ENCODE measurements at regions not wholly inside any gene's neighbourhood (a gene's known extent, or its start where the extent isn't known, plus 50 kb on each side); places are given as distances from the start of the nearest gene placed in this dataset.

GRCh38 chr2:239905884-239906654 is 119.1 kb downstream of the NDUFA10 start:
- no peak for DNase-seq

GRCh38 chr2:239905306-239905705 is 119.8 kb downstream of the NDUFA10 start:
- DNase-seq, result no peak

- no peak for DNase-seq
These were observed 120.6 kb downstream of the NDUFA10 start for GRCh38 chr2:239904496-239904895.

GRCh38 chr2:239903803-239904202 is 121.3 kb downstream of the NDUFA10 start:
- DNase-seq, result no peak

GRCh38 chr2:239903210-239903609 is 121.9 kb downstream of the NDUFA10 start:
- no peak for DNase-seq

GRCh38 chr2:239902749-239903201 is 122.4 kb downstream of the NDUFA10 start:
- no peak for DNase-seq

- no peak for DNase-seq
These were observed 126.7 kb downstream of the NDUFA10 start for GRCh38 chr2:239898292-239898925.

GRCh38 chr2:239897596-239898235 is 127.4 kb downstream of the NDUFA10 start:
- DNase-seq, result no peak

GRCh38 chr2:239896075-239896474 is 129.1 kb downstream of the NDUFA10 start:
- no peak for DNase-seq

- no peak for DNase-seq
These were observed 129.5 kb downstream of the NDUFA10 start for GRCh38 chr2:239895669-239896068.

- no peak for DNase-seq
These were observed 130.0 kb downstream of the NDUFA10 start for GRCh38 chr2:239895116-239895515.

GRCh38 chr2:239894276-239894675 is 130.9 kb downstream of the NDUFA10 start:
- DNase-seq, result no peak

GRCh38 chr2:239893236-239893515 is 132.0 kb downstream of the NDUFA10 start:
- DNase-seq, result no peak

GRCh38 chr2:239892441-239893235 is 132.5 kb downstream of the NDUFA10 start:
- no peak for DNase-seq

GRCh38 chr2:239891698-239892097 is 133.4 kb downstream of the NDUFA10 start:
- peak; percentile 14 to 36 for DNase-seq

GRCh38 chr2:239890206-239890746 is 134.9 kb downstream of the NDUFA10 start:
- DNase-seq, result no peak

- DNase-seq, result no peak
These were observed 135.5 kb downstream of the NDUFA10 start for GRCh38 chr2:239889641-239890121.

- no peak for DNase-seq
These were observed 137.5 kb downstream of the NDUFA10 start for GRCh38 chr2:239887604-239888003.

- no peak for DNase-seq
These were observed 138.4 kb downstream of the NDUFA10 start for GRCh38 chr2:239886781-239887180.

GRCh38 chr2:239884875-239885274 is 140.3 kb downstream of the NDUFA10 start:
- DNase-seq, result no peak

- DNase-seq, result no peak
These were observed 141.1 kb downstream of the NDUFA10 start for GRCh38 chr2:239884051-239884405.

- DNase-seq, result no peak
These were observed 141.7 kb downstream of the NDUFA10 start for GRCh38 chr2:239883326-239884050.

Measured in AML-193 (cell line).